Endometrium (tissue), 2 donors: ENCODE measurements at regions not wholly inside any gene's neighbourhood (a gene's known extent, or its start where the extent isn't known, plus 50 kb on each side); places are given as distances from the start of the nearest gene placed in this dataset.

ENCODE experiments used
- FAIRE-seq: peaks from 2 replicates; lab custom pipeline; 2012; peaks lifted over from hg19 to GRCh38; lab: Jason Lieb, UNC
- donor health status: control.
- donor health status: control.

DNA sequence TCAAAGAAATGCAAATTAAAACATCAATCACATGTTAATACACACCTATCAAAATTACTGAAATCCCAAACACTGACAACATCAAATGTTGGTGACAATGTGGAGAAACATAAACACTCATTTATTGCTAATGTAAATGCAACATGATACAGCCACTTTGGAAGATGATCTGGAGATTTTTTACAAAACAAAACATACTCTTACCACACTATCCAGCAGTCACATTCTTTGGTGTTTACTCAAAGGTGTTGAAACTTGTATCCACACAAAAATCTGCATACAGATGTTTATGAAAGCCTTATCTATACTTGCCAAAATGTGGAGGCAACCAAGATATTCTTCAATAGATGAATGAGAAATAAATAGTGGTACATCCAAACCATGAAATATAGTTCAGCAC lies 1219.5 kb upstream of the PCDH20 start:
- no peak for FAIRE-seq

GRCh38 chr13:62633448-62633847 lies 1217.8 kb upstream of the PCDH20 start:
- no peak for FAIRE-seq

DNA sequence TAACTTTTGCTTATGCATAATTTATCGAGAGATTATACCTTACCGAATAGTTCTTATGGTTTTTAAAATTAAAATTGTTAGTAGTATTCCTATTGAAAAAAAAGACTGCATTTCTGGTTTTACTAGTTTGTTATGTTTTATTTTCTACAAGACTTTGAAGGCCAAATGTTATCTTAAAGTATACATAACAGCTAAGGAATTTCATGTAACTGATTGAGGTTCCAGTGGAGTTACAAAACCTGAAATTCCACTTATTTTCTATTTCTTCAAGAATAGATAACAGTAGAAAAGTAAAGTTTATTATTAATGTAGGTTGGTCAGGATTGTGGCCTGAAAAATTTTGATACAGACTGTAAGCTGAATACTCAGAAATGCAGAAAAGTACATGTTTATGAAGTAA lies 1216.0 kb upstream of the PCDH20 start:
- no peak for FAIRE-seq

DNA sequence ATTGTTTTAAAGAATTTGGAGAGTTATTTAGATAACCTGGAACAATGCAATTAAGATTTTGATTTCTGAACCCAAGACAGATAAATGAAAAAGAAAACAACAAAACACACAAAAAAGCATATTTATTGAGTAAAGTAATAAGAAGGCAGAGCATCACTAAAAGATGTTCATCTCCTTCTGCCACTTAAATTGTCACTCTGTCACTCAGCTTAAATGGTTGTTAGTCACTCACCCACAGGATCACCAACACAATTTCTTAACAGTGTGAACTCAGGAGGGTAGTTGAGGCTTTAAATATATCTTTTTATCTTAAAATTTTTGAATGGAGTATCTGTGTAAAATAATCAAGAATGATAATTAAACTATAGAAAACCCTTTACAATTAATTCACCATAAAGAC lies 1215.5 kb upstream of the PCDH20 start:
- no peak for FAIRE-seq

DNA sequence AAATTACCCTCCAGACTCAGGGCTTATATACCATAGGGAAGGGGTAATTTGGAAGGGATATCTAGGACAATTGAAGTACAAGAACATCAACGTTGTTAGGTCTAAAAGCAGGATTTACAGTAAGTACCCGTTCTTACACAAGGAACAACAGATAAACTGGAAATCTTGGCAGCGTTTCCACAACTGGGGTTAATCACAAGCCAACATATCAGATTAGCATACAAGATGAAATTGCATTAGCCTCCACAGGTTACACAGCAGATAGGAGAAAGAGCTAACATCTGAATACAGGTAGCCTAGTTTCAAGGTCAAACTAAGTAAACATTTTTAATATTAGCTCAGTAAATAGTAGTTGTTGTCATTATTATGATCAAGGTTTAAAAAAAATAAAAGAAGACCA lies 1214.0 kb upstream of the PCDH20 start:
- FAIRE-seq = no peak

DNA sequence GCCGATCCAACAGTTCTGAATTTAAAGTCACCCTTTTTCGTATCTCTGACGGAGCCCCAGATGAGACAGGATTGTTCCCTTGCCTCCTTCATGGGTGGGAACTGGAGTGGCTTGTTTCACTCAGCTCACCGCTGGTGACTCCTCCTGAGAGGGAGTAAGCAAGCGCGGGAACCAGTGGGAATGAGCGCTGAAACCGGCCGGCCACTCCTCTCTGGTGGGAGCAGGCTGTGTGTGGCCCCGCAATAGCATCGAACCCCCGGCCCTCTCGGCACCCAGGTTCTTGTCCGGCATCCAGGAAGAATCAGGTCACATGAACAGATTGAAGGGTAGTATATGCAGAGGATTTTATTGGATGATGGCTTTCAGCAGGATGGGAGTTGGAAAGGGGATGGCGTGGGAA lies 1211.6 kb upstream of the PCDH20 start:
- FAIRE-seq = no peak

DNA sequence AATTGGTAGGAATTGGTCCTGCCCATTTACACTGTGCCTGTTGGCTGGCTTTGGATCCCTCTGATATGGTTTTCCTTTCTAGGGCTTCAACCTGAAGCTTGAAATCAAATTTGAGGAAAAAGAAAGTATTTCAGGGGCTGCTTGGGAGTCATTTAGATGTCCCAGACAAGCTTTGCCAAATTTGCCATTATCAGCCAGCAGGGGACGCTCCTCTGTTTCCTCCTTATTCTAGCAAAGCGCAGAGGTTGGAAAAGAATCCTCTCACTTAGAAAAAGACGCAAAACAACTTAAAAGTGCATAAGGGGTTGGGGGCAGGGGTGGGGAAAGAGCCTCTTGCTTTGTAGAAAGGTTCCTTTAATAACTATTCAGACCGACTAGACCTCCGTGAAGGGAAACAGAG lies 1211.1 kb upstream of the PCDH20 start:
- FAIRE-seq = no peak

- FAIRE-seq = no peak
Observed at GRCh38 chr13:62625214-62625881, 1209.7 kb upstream of the PCDH20 start.

DNA sequence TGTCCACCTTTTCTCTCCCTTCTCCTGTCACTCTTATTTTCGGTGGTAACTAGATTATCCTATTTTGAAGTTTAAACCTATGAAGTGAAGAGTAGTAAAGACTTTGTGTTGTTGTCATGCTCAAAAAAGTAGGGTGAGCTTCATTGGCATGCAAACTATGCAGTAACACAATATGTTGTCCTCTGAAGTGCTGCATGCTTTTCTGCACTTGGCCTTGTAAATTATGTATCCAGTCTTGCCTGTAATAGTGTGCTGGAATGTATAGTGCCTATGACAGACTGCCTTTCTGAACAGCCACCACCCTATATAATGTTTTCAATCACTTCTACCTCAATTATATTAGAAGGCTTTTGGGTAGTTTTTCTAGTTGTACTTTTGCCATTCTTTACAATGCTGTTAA lies 1198.2 kb upstream of the PCDH20 start:
- FAIRE-seq = no peak

- no peak for FAIRE-seq
Observed at GRCh38 chr13:62611343-62611742, 1195.7 kb upstream of the PCDH20 start.

DNA sequence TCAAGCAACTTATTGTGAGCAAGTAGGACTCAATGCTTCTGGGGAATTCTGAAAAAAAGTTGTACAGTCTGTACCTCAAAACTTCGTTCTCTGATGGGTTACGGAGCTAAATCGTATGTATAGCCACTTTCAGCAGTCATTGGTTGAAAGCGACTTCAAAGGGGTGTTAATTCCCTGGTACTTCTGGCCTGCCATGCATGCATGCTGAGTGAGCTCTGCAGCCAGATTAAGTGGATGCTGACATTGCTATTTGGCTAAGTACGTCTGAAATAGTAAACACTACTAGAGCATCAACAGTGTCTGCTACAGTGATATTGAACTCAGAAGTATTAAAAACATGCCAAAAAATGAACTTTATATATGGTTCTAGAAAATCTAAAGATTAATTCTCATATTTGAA lies 1183.1 kb upstream of the PCDH20 start:
- no peak for FAIRE-seq

DNA sequence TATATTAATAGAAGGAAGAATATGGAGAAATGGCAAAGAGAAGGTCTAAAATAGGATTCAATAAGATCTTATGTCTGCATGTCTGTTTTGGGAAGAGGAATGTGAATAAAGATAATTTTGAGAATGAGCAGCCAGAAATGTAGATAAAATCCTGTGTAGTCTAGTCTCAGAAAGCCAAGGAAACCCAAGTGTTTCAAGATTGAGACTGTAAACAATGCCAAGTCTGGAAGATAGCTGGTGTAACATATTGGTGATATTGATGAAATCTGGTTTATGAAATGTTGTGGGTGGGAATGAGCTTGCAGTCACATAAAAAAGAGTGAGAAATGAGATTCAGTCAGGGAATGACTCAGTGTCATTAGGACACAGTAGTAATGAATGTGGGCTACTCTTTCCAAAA lies 1180.3 kb upstream of the PCDH20 start:
- no peak for FAIRE-seq

DNA sequence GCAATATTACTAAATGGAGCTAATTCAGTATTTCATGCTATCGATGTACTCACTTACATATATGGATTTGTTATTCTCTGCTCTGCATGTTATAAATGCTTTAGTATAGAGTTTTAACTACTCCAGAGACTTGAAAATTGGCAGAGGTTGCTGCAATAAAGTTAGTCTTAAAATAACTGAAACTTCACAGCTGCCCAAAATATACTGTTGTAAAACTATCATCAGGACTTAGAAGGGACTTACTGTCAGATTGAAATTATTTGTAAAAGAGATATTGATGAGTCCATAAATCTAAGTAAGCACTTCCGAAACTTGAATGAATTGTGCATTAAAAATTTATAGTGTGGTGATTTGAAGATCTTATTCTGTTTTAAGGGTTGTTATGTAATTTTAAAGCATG lies 1178.2 kb upstream of the PCDH20 start:
- no peak for FAIRE-seq

- no peak for FAIRE-seq
Observed at GRCh38 chr13:62583466-62583865, 1167.8 kb upstream of the PCDH20 start.

- FAIRE-seq = no peak
Observed at GRCh38 chr13:62578402-62578801, 1162.8 kb upstream of the PCDH20 start.

- FAIRE-seq = no peak
Observed at GRCh38 chr13:62564770-62565169, 1149.1 kb upstream of the PCDH20 start.

GRCh38 chr13:62563251-62563650 lies 1147.6 kb upstream of the PCDH20 start:
- no peak for FAIRE-seq

GRCh38 chr13:62556978-62557377 lies 1141.3 kb upstream of the PCDH20 start:
- FAIRE-seq = no peak

- no peak for FAIRE-seq
Observed at GRCh38 chr13:62551588-62551987, 1135.9 kb upstream of the PCDH20 start.

- FAIRE-seq = no peak
Observed at GRCh38 chr13:62544928-62545327, 1129.3 kb upstream of the PCDH20 start.

DNA sequence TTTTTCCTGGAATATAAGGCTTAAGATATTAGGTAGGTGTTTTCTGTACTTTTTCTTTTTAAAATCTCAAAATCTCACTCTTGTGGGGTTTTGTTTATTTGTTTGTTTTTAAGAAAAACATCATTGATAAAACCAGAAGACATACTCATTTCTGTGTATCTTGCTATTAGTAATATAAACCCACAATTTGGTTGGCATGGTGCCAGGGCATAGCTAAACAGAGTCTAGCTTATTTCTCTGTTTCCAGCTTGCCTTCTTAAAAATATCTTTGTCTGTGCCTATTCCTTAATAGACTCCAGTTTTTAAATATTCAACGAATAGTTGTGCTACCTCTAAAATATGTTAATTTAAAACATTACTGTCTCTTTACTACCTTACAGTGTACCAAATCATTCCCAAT lies 1121.9 kb upstream of the PCDH20 start:
- no peak for FAIRE-seq

DNA sequence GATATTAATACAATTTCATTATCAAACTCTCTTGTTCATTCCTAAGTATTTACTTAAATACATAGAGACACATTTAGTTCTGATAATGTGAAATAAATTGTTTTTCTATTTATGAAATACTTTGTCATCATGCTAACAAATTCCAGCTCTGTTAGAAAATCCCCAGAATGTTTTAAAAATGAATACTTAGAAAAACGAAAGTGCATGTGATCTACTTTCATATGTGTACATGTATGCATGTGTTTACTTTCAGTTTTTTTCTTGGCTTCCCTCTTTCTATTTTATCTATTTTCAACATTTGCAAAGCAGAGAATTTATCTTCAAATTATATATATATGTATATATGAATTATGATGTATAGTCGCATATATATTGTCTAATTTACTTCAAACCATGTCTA lies 1110.0 kb upstream of the PCDH20 start:
- no peak for FAIRE-seq

DNA sequence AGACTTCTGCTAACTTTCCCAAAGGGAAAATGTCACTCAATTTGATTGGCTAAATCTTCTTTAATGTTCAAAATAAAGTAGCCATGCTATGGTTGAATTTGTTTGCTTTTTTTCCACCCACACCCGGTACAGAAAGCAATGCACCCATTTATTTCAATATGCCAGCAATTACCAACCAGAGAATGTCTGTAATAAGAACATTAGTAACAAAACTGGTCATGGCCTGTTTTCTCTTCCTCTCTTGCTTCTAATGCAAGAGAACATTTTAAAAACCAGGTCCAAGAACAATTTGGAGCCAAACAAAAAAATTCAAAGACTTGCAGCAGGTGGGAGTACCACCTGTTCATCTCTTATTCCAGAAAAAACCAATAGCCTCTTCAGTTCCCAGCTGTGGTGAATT lies 1108.8 kb upstream of the PCDH20 start:
- no peak for FAIRE-seq

- no peak for FAIRE-seq
Observed at GRCh38 chr13:62524061-62524460, 1108.4 kb upstream of the PCDH20 start.
